ENCODE measurements at regions not wholly inside any gene's neighbourhood (a gene's known extent, or its start where the extent isn't known, plus 50 kb on each side); places are given as distances from the start of the nearest gene placed in this dataset.
"Not testable (repeated sequence)": the region's sequence is repeated elsewhere in the genome, so short reads cannot be mapped to it uniquely, and the experiment has no call there.

DNA sequence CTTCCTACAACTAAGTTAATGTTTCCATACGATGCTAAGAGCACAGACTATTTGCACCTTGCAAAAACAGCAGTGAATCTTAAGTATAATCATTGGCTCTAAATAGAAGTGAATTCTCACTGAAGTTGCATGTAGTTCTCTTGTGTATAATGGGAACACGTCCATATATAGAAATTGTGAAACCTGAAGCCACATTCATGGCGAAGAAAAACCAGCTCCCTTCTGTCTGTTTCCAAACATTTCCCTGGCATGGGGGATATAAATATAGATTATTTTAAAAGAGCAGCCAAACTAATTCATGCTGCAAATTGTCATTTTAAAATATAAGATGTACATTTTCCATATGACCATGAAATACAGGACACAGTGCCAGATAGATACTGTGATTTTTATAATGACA is 71.1 kb downstream of the TRAM1L1 start:
- Histone ChIP-seq H3K4me3 (ENCODE audit: low read length) (no peak overlapping the region), H3K36me3 (ENCODE audit: insufficient read depth, low read length) (no peaks in the 10 kb centered on the region), H3K9ac (ENCODE audit: low read depth, low read length) (no peak overlapping the region), H3K4me2 (ENCODE audit: low read length) (no peak overlapping the region), H3K27me3 (ENCODE audit: control insufficient read depth, insufficient read depth, low read length) (no peaks in the 10 kb centered on the region), H3K9me3 (replicated peaks; ENCODE audit: low read length) (no peaks in the 10 kb centered on the region), H3K4me1 (ENCODE audit: control insufficient read depth, insufficient read depth, low read length) (no peaks in the 10 kb centered on the region)

- Histone ChIP-seq H3K4me1 (ENCODE audit: control insufficient read depth, insufficient read depth, low read length) (no peaks in the 10 kb centered on the region), H3K4me2 (ENCODE audit: low read length) (no peak overlapping the region), H3K36me3 (ENCODE audit: insufficient read depth, low read length) (no peaks in the 10 kb centered on the region), H3K9ac (ENCODE audit: low read depth, low read length) (no peak overlapping the region), H3K27me3 (ENCODE audit: control insufficient read depth, insufficient read depth, low read length) (no peaks in the 10 kb centered on the region), H3K4me3 (ENCODE audit: low read length) (no peak overlapping the region), H3K9me3 (replicated peaks; ENCODE audit: low read length) (no peaks in the 10 kb centered on the region)
Observed at GRCh38 chr4:117010671-117011070, 74.7 kb downstream of the TRAM1L1 start.

DNA sequence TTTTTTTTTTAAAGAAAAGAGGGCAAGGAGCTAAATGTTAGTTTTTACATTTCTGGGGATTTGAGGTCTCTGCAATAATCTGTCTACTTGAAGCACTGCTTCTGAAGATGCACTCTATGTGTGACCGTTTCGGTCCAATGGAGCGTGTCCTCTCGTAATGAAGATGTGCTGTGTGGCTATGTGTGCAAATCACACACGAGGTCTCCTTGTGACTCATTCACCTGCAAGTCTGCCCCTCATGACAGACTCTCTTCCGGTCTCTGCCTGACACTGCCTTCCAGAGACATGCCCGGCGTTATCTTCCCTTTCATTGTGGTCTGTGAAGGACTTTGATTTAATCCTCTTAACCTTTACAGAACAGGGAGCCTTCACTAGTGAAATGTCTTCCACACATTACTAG is 84.3 kb downstream of the TRAM1L1 start:
- Histone ChIP-seq H3K9me3 (replicated peaks; ENCODE audit: low read length) (no peaks in the 10 kb centered on the region), H3K9ac (ENCODE audit: low read depth, low read length) (no peak overlapping the region), H3K27me3 (ENCODE audit: control insufficient read depth, insufficient read depth, low read length) (no peaks in the 10 kb centered on the region), H3K4me2 (ENCODE audit: low read length) (no peak overlapping the region), H3K4me1 (ENCODE audit: control insufficient read depth, insufficient read depth, low read length) (no peaks in the 10 kb centered on the region), H3K36me3 (ENCODE audit: insufficient read depth, low read length) (no peaks in the 10 kb centered on the region), H3K4me3 (ENCODE audit: low read length) (no peak overlapping the region)

DNA sequence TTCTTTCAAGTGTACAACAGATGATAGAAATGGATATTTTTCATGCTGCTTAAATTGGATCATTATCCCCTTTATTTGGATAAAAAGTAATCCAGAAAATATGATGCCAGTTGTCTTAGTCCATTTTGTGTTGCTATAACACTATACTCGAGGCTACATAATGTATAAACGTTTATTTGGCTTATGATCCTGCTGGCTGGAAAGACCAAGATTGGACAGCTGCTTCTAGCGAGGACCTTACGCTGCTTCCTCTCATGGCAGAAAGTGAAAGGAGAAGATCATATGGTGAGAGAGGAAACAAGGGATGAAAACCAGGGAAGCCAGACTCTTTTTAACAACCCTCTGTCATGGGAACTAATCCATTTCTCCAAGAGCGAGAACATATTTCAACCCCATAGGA is 102.7 kb downstream of the TRAM1L1 start:
- Histone ChIP-seq H3K36me3 (ENCODE audit: insufficient read depth, low read length) (no peaks in the 10 kb centered on the region), H3K27me3 (ENCODE audit: control insufficient read depth, insufficient read depth, low read length) (no peaks in the 10 kb centered on the region), H3K4me2 (ENCODE audit: low read length) (no peak overlapping the region), H3K9ac (ENCODE audit: low read depth, low read length) (no peak overlapping the region), H3K4me3 (ENCODE audit: low read length) (no peak overlapping the region), H3K9me3 (replicated peaks; ENCODE audit: low read length) (no peaks in the 10 kb centered on the region), H3K4me1 (ENCODE audit: control insufficient read depth, insufficient read depth, low read length) (no peaks in the 10 kb centered on the region)

- not testable (repeated sequence) for H3K9me3 ChIP-seq (replicated peaks; ENCODE audit: low read length); H3K4me1 ChIP-seq (ENCODE audit: control insufficient read depth, insufficient read depth, low read length); H3K9ac ChIP-seq (ENCODE audit: low read depth, low read length); H3K4me3 ChIP-seq (ENCODE audit: low read length); H3K36me3 ChIP-seq (ENCODE audit: insufficient read depth, low read length); H3K4me2 ChIP-seq (ENCODE audit: low read length); H3K27me3 ChIP-seq (ENCODE audit: control insufficient read depth, insufficient read depth, low read length)
Observed at GRCh38 chr4:116980436-116980835, 104.9 kb downstream of the TRAM1L1 start.

GRCh38 chr4:116959045-116959444 is 126.3 kb downstream of the TRAM1L1 start:
- Histone ChIP-seq H3K27me3 (ENCODE audit: control insufficient read depth, insufficient read depth, low read length) (no peaks in the 10 kb centered on the region), H3K4me2 (ENCODE audit: low read length) (no peak overlapping the region), H3K4me1 (ENCODE audit: control insufficient read depth, insufficient read depth, low read length) (no peaks in the 10 kb centered on the region), H3K4me3 (ENCODE audit: low read length) (no peak overlapping the region), H3K9me3 (replicated peaks; ENCODE audit: low read length) (peaks cover 3% of the 10 kb centered on the region), H3K9ac (ENCODE audit: low read depth, low read length) (no peak overlapping the region), H3K36me3 (ENCODE audit: insufficient read depth, low read length) (no peaks in the 10 kb centered on the region)

- no peak overlapping the region for H3K4me3 ChIP-seq (ENCODE audit: low read length)
- no peak overlapping the region for H3K9ac ChIP-seq (ENCODE audit: low read depth, low read length)
- H3K4me2 ChIP-seq (ENCODE audit: low read length) = no peak overlapping the region
- no peaks in the 10 kb centered on the region for H3K27me3 ChIP-seq (ENCODE audit: control insufficient read depth, insufficient read depth, low read length)
- peaks cover 3% of the 10 kb centered on the region for H3K9me3 ChIP-seq (replicated peaks; ENCODE audit: low read length)
- H3K36me3 ChIP-seq (ENCODE audit: insufficient read depth, low read length) = no peaks in the 10 kb centered on the region
- H3K4me1 ChIP-seq (ENCODE audit: control insufficient read depth, insufficient read depth, low read length) = no peaks in the 10 kb centered on the region
Observed at GRCh38 chr4:116953947-116954346, 131.4 kb downstream of the TRAM1L1 start.

DNA sequence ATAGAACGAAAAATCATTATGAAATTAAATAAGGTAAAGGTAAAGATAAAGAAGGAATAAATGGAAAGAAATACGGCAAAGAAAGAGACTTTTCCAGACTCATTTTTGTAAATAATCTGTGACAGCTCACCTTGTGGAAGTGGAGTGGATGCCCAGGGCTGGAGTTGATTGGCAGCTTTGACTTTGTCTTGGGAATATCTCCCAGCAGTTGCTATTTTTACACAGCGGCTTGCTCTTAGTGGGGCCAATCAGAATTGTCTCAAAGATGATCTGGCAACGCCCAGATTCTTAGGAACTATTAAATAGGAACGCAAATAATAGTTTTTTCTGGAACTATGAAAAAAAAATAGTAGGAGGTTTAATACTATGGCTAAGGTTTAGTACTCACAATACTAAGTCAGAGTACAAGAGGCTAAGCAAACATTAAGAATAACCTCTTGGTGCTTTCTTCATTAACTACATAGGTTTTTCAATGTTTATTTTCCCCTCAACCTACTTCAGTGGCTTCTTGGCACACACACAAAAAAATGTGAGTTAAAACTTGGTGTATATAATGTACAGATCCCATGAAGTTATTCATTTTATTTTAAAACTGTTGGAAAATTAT is 132.7 kb downstream of the TRAM1L1 start:
- peaks cover 3% of the 10 kb centered on the region for H3K9me3 ChIP-seq (replicated peaks; ENCODE audit: low read length)
- H3K4me3 ChIP-seq (ENCODE audit: low read length) = no peak overlapping the region
- no peaks in the 10 kb centered on the region for H3K36me3 ChIP-seq (ENCODE audit: insufficient read depth, low read length)
- no peaks in the 10 kb centered on the region for H3K4me1 ChIP-seq (ENCODE audit: control insufficient read depth, insufficient read depth, low read length)
- no peak overlapping the region for H3K4me2 ChIP-seq (ENCODE audit: low read length)
- no peaks in the 10 kb centered on the region for H3K27me3 ChIP-seq (ENCODE audit: control insufficient read depth, insufficient read depth, low read length)
- H3K9ac ChIP-seq (ENCODE audit: low read depth, low read length) = no peak overlapping the region

DNA sequence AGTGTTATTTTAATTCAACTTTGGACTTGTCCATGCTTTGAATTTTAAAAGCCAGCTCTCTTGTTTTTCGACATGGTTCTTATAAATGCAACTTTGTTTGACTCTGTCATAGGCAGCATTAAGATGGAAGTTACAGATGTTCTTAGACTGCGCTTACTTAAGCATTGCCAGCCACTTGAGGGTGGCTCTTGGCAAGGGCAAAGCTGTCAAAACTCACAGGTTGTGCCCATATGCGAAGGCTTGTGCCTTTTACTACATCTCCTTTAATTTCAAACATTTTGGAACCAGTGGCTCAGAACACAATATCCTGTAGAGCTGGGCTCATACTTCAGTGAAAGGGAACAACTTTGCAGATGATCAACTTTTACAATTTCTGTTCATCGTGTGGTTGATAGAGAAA is 135.5 kb downstream of the TRAM1L1 start:
- Histone ChIP-seq H3K4me1 (ENCODE audit: control insufficient read depth, insufficient read depth, low read length) (no peaks in the 10 kb centered on the region), H3K4me3 (ENCODE audit: low read length) (no peak overlapping the region), H3K9me3 (replicated peaks; ENCODE audit: low read length) (no peaks in the 10 kb centered on the region), H3K9ac (ENCODE audit: low read depth, low read length) (no peak overlapping the region), H3K27me3 (ENCODE audit: control insufficient read depth, insufficient read depth, low read length) (no peaks in the 10 kb centered on the region), H3K36me3 (ENCODE audit: insufficient read depth, low read length) (no peaks in the 10 kb centered on the region), H3K4me2 (ENCODE audit: low read length) (no peak overlapping the region)

DNA sequence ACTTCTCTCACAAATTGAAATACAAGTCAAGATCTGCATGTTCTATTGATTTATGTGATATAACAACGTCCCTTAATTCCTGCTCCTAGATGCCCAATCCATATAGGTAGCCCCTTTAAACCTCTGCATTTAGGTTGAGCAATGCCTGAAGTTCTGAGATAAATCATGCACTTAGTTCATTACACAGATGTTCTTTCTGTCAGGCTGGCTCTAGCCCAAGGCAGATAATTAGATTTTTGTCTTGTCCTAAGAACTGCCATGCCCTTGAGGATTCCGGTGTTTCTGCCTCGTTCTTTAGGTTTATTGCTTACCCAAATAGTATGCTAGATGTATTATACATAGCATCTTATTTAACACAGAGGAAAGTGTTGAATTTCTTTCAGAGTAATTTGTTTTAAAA is 143.1 kb downstream of the TRAM1L1 start:
- Histone ChIP-seq H3K27me3 (ENCODE audit: control insufficient read depth, insufficient read depth, low read length) (no peaks in the 10 kb centered on the region), H3K4me2 (ENCODE audit: low read length) (no peak overlapping the region), H3K36me3 (ENCODE audit: insufficient read depth, low read length) (no peaks in the 10 kb centered on the region), H3K4me1 (ENCODE audit: control insufficient read depth, insufficient read depth, low read length) (no peaks in the 10 kb centered on the region), H3K4me3 (ENCODE audit: low read length) (no peak overlapping the region), H3K9ac (ENCODE audit: low read depth, low read length) (no peak overlapping the region), H3K9me3 (replicated peaks; ENCODE audit: low read length) (no peaks in the 10 kb centered on the region)

- Histone ChIP-seq H3K36me3 (ENCODE audit: insufficient read depth, low read length) (no peaks in the 10 kb centered on the region), H3K4me1 (ENCODE audit: control insufficient read depth, insufficient read depth, low read length) (no peaks in the 10 kb centered on the region), H3K4me3 (ENCODE audit: low read length) (no peak overlapping the region), H3K9ac (ENCODE audit: low read depth, low read length) (no peak overlapping the region), H3K9me3 (replicated peaks; ENCODE audit: low read length) (no peaks in the 10 kb centered on the region), H3K27me3 (ENCODE audit: control insufficient read depth, insufficient read depth, low read length) (no peaks in the 10 kb centered on the region), H3K4me2 (ENCODE audit: low read length) (no peak overlapping the region)
Observed at GRCh38 chr4:116930329-116930728, 155.0 kb downstream of the TRAM1L1 start.

DNA sequence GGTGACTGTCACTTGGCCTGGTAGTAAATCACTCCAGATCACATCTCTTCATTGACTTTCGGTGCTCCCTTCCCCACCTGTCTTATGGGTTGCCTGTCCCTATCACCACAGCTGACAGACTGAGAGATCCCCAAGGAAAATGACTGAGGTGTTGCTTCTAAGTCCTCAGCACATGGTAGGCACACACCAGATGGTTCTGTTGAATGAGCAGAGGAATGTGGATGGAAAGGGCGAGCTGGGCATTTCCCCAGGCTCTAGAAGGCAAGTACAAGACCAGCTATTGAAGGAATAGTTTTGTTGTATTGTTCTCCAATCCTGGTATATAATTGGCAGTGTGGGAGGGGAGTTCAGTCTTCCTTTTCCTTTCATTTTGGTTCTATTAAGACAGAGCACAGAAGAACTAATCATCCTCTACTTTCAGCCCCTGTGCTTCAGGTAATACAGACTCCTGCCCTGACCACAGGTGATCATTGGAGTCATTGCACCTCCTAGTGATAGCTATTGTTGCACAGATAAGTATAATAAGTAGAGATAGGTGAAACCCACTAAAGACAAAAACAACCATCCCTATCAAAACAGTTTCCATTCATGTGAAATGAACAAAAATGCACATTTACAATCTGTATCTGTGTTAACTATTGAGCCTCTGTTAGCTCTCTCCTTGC is 158.6 kb downstream of the TRAM1L1 start:
- H3K27me3 ChIP-seq (ENCODE audit: control insufficient read depth, insufficient read depth, low read length) = no peaks in the 10 kb centered on the region
- H3K4me2 ChIP-seq (ENCODE audit: low read length) = no peak overlapping the region
- H3K36me3 ChIP-seq (ENCODE audit: insufficient read depth, low read length) = no peaks in the 10 kb centered on the region
- H3K4me3 ChIP-seq (ENCODE audit: low read length) = no peak overlapping the region
- no peaks in the 10 kb centered on the region for H3K4me1 ChIP-seq (ENCODE audit: control insufficient read depth, insufficient read depth, low read length)
- no peaks in the 10 kb centered on the region for H3K9me3 ChIP-seq (replicated peaks; ENCODE audit: low read length)
- no peak overlapping the region for H3K9ac ChIP-seq (ENCODE audit: low read depth, low read length)

Data from skeletal muscle satellite cell (primary cell).